ENCODE measurements at regions not wholly inside any gene's neighbourhood (a gene's known extent, or its start where the extent isn't known, plus 50 kb on each side); places are given as distances from the start of the nearest gene placed in this dataset.

GRCh38 chr6:15096894-15097837 lies 148.7 kb upstream of the JARID2 start:
- Mint-ChIP-seq H3K27me3 (ENCODE audit: unreplicated experiment) (no peaks in the 10 kb centered on the region), H3K4me1 (ENCODE audit: unreplicated experiment) (no peaks in the 10 kb centered on the region), H3K4me3 (ENCODE audit: unreplicated experiment) (no peak overlapping the region), H3K36me3 (ENCODE audit: unreplicated experiment) (no peaks in the 10 kb centered on the region), H3K9me3 (ENCODE audit: unreplicated experiment) (peaks cover 4% of the 10 kb centered on the region), H3K27ac (ENCODE audit: unreplicated experiment) (no peak overlapping the region)
- no peak for DNase-seq (ENCODE audit: extremely low spot score, unreplicated experiment)
- no peak for TF ChIP-seq CTCF (IDR thresholded peaks at IDR 0.05)

DNA sequence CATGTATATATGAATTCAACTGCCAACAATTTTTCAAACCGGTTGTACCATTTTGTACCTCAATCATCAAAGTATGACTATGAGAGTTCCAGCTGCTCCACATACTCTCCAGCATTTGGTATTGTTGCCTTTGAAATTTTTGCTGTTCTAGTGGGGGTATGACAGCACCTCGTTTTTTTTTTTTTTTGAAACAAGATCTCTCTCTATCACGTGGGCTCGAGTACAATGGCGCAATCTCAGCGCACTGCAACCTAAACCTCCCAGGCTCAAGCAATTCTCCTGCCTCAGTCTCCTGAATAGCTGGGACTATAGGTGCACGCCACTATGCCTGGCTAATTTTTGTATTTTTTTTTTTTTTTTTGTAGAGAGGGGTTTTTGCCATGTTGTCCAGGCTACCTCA lies 144.7 kb upstream of the JARID2 start:
- Mint-ChIP-seq H3K4me3 (ENCODE audit: unreplicated experiment) (no peak overlapping the region), H3K27me3 (ENCODE audit: unreplicated experiment) (peaks cover 11% of the 10 kb centered on the region), H3K27ac (ENCODE audit: unreplicated experiment) (no peak overlapping the region), H3K9me3 (ENCODE audit: unreplicated experiment) (no peaks in the 10 kb centered on the region), H3K4me1 (ENCODE audit: unreplicated experiment) (no peaks in the 10 kb centered on the region), H3K36me3 (ENCODE audit: unreplicated experiment) (no peaks in the 10 kb centered on the region)
- no peak for DNase-seq (ENCODE audit: extremely low spot score, unreplicated experiment)
- no peak for TF ChIP-seq CTCF (IDR thresholded peaks at IDR 0.05)

DNA sequence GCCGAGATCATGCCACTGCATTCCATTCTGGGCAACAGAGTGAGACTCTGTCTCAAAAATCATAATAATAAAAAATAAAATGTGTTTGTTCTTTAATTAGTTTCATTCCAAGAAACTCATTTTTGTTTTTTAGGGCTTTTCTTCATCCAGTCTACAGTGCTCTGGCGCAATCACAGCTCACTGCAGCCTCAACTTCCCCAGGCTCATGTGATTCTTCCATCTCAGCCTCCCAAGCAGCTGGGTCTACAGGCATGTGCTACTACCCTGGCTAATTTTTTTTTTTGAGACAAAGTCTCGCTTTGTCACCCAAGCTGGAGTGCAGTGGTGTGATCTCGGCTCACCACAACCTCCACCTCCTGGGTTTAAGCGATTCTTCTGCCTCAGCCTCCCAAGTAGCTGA lies 143.6 kb upstream of the JARID2 start:
- Mint-ChIP-seq H3K4me3 (ENCODE audit: unreplicated experiment) (no peak overlapping the region), H3K4me1 (ENCODE audit: unreplicated experiment) (no peaks in the 10 kb centered on the region), H3K9me3 (ENCODE audit: unreplicated experiment) (no peaks in the 10 kb centered on the region), H3K27me3 (ENCODE audit: unreplicated experiment) (peaks cover 15% of the 10 kb centered on the region), H3K36me3 (ENCODE audit: unreplicated experiment) (peaks cover 3% of the 10 kb centered on the region), H3K27ac (ENCODE audit: unreplicated experiment) (no peak overlapping the region)
- DNase-seq (ENCODE audit: extremely low spot score, unreplicated experiment), result no peak
- no peak for TF ChIP-seq CTCF (IDR thresholded peaks at IDR 0.05)

DNA sequence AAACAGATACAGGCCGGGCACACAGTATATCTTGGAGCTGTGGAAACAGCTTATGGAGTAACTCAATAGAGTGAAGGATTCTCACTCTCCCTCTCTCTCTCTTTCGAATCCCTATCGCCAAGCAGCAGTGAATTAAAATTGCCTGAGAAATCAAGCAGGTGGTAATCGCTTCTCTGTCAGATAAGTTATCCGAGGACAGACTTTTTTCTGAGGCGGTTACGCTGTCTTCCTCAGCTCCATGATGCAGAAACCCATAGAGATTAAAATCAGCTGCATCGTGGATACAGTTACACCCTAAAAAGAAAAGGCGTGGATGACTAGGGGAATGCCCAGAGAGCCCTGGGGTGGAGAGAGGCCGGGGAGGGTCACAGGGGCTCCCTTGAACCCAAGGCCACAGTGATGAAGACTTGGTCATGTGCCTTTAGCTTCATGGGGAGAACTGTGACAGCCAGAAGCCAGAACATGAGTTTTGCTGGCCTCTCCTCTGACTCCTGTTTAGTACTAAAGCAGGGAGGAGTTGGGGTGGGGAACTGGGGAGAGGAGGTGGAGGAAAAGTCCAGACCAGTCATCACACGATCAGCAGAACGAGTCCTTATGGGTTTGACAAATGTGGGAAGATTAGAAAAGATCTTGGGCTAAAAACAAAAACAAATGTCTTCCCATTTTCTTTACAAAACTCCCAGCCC lies 138.8 kb upstream of the JARID2 start:
- DNase-seq (ENCODE audit: extremely low spot score, unreplicated experiment), result no peak
- Mint-ChIP-seq H3K36me3 (ENCODE audit: unreplicated experiment) (peaks cover 3% of the 10 kb centered on the region), H3K4me1 (ENCODE audit: unreplicated experiment) (no peaks in the 10 kb centered on the region), H3K9me3 (ENCODE audit: unreplicated experiment) (no peaks in the 10 kb centered on the region), H3K4me3 (ENCODE audit: unreplicated experiment) (no peak overlapping the region), H3K27ac (ENCODE audit: unreplicated experiment) (no peak overlapping the region), H3K27me3 (ENCODE audit: unreplicated experiment) (peaks cover 16% of the 10 kb centered on the region)
- TF ChIP-seq CTCF (IDR thresholded peaks at IDR 0.05), result no peak

Measured in osteocyte (in vitro differentiated cells).